Activated CD8-positive, alpha-beta T cell treated with anti-CD3 and anti-CD28 coated beads for 36 hours (primary cell): ENCODE measurements at regions not wholly inside any gene's neighbourhood (a gene's known extent, or its start where the extent isn't known, plus 50 kb on each side); places are given as distances from the start of the nearest gene placed in this dataset.

Experiments used
- ATAC-seq: fragments of 200-7000 bp; cut with Tn5 transposase; one replicate; pipeline ENCODE4 v1.10.0; 2021; ENCODE audit warnings: mild to moderate bottlenecking, moderate library complexity
- CTCF ChIA-PET: fragments of 350-600 bp; sonication (Branson Sonifier 250); formaldehyde crosslinking; loops from one replicate; lab custom pipeline; 2021; ENCODE audit warnings: antibody characterized with exemption; lab: Charles Lee
- POLR2A ChIA-PET: fragments of 350-600 bp; sonication (Branson Sonifier 250); formaldehyde crosslinking; loops from one replicate; lab custom pipeline; 2021; ENCODE audit warnings: antibody characterized with exemption; lab: Charles Lee
- DNase-seq: peaks from one replicate; pipeline ENCODE4 v3.0.0-alpha.2; 2020
- H3K27ac Mint-ChIP-seq: one replicate; pipeline ENCODE4 v1.8.0; 2021; ENCODE audit warnings: mild to moderate bottlenecking, mixed read lengths
- H3K27me3 Mint-ChIP-seq: one replicate; pipeline ENCODE4 v1.8.0; 2021; ENCODE audit warnings: mixed read lengths
- H3K36me3 Mint-ChIP-seq: one replicate; pipeline ENCODE4 v1.8.0; 2021; ENCODE audit warnings: low read depth, mixed read lengths
- H3K4me1 Mint-ChIP-seq: one replicate; pipeline ENCODE4 v1.8.0; 2021; ENCODE audit warnings: low read depth, mixed read lengths
- H3K4me3 Mint-ChIP-seq: one replicate; pipeline ENCODE4 v1.8.0; 2021; ENCODE audit warnings: mild to moderate bottlenecking, moderate library complexity, mixed read lengths
- H3K9me3 Mint-ChIP-seq: one replicate; pipeline ENCODE4 v1.8.0; 2021; ENCODE audit warnings: mixed read lengths
- CTCF ChIP-seq: fragments of 200-600 bp; IDR thresholded peaks from one replicate; pipeline ENCODE4 v1.8.0; 2022; ENCODE audit warnings: antibody characterized with exemption, mild to moderate bottlenecking
- intact Hi-C: fragments of 100-400 bp; cut with micrococcal nuclease; formaldehyde crosslinking; loops from one replicate; pipeline ENCODE4 v1.10.0; 2022

- Mint-ChIP-seq H3K36me3 (no peaks in the 10 kb centered on the region), H3K27ac (no peak overlapping the region), H3K27me3 (no peaks in the 10 kb centered on the region), H3K9me3 (no peaks in the 10 kb centered on the region), H3K4me1 (no peaks in the 10 kb centered on the region), H3K4me3 (no peak overlapping the region)
- ChIA-PET CTCF (no interaction called here), POLR2A (no interaction called here)
- TF ChIP-seq CTCF: no peak
- intact Hi-C loops: no loop called here
- DNase-seq: no peak
- ATAC-seq: no peak
These were observed 368.2 kb upstream of the FANCL start for GRCh38 chr2:58609326-58609725.

- no peak for DNase-seq
- H3K9me3 Mint-ChIP-seq: no peaks in the 10 kb centered on the region
- no peaks in the 10 kb centered on the region for H3K4me1 Mint-ChIP-seq
- ChIA-PET CTCF (no interaction called here), POLR2A (no interaction called here)
- no peaks in the 10 kb centered on the region for H3K36me3 Mint-ChIP-seq
- H3K27ac Mint-ChIP-seq: no peak overlapping the region
- no peak for ATAC-seq
- no peaks in the 10 kb centered on the region for H3K27me3 Mint-ChIP-seq
- intact Hi-C loops: no loop called here
- H3K4me3 Mint-ChIP-seq: no peak overlapping the region
- no peak for TF ChIP-seq CTCF
These were observed 367.0 kb upstream of the FANCL start for GRCh38 chr2:58608146-58608545.

- no peaks in the 10 kb centered on the region for H3K27me3 Mint-ChIP-seq
- no peaks in the 10 kb centered on the region for H3K36me3 Mint-ChIP-seq
- no peak overlapping the region for H3K27ac Mint-ChIP-seq
- CTCF ChIA-PET: no interaction called here
- H3K9me3 Mint-ChIP-seq: no peaks in the 10 kb centered on the region
- intact Hi-C loops: no loop called here
- TF ChIP-seq CTCF: no peak
- no peak for ATAC-seq
- POLR2A ChIA-PET: no interaction called here
- no peak overlapping the region for H3K4me3 Mint-ChIP-seq
- no peaks in the 10 kb centered on the region for H3K4me1 Mint-ChIP-seq
- DNase-seq: no peak
These were observed 366.3 kb upstream of the FANCL start for GRCh38 chr2:58607448-58607847.

GRCh38 chr2:58606799-58607198 is 365.7 kb upstream of the FANCL start:
- Mint-ChIP-seq H3K27me3 (no peaks in the 10 kb centered on the region), H3K4me1 (no peaks in the 10 kb centered on the region), H3K27ac (no peak overlapping the region), H3K4me3 (no peak overlapping the region), H3K36me3 (no peaks in the 10 kb centered on the region), H3K9me3 (no peaks in the 10 kb centered on the region)
- ATAC-seq (no peak), DNase-seq (no peak)
- intact Hi-C loops: no loop called here
- CTCF ChIA-PET: no interaction called here
- no peak for TF ChIP-seq CTCF
- POLR2A ChIA-PET: no interaction called here

- CTCF ChIA-PET: no interaction called here
- intact Hi-C loops: no loop called here
- no peak for TF ChIP-seq CTCF
- POLR2A ChIA-PET: interaction anchor here (0.6 kb wide), 1 partner anchor 442 kb away, joined by 3 read pairs; no protein-coding TSS in a partner anchor
- DNase-seq: no peak
- H3K36me3 Mint-ChIP-seq: no peaks in the 10 kb centered on the region
- no peak for ATAC-seq
- peaks cover under 1% of the 10 kb centered on the region for H3K27me3 Mint-ChIP-seq
- no peaks in the 10 kb centered on the region for H3K4me1 Mint-ChIP-seq
- no peak overlapping the region for H3K4me3 Mint-ChIP-seq
- H3K9me3 Mint-ChIP-seq: no peaks in the 10 kb centered on the region
- no peak overlapping the region for H3K27ac Mint-ChIP-seq
These were observed 363.0 kb upstream of the FANCL start for GRCh38 chr2:58604096-58604495.
